WTC11 (cell line): ENCODE measurements at regions not wholly inside any gene's neighbourhood (a gene's known extent, or its start where the extent isn't known, plus 50 kb on each side); places are given as distances from the start of the nearest gene placed in this dataset.

Source experiments
- ATAC-seq: fragments of 200-7000 bp; cut with Tn5 transposase; 2 replicates; pipeline ENCODE4 v1.10.0; 2021; ENCODE audit warnings: mild to moderate bottlenecking, moderate library complexity
- CTCF ChIA-PET: fragments of 300-600 bp; sonication (Branson Sonifier 250); formaldehyde crosslinking; loops from one replicate; lab custom pipeline; 2021; ENCODE audit warnings: antibody characterized with exemption; lab: Charles Lee
- POLR2A ChIA-PET: fragments of 350-600 bp; sonication (Branson Sonifier 250); formaldehyde crosslinking; loops from one replicate; lab custom pipeline; 2021; ENCODE audit warnings: antibody characterized with exemption; lab: Charles Lee
- DNase-seq: peaks from one replicate; pipeline ENCODE4 v3.0.0; 2021; ENCODE audit warnings: low spot score
- H3K27ac Mint-ChIP-seq: 2 replicates; pipeline ENCODE4 v1.8.0; 2021; ENCODE audit warnings: mixed read lengths
- H3K27me3 Mint-ChIP-seq: 2 replicates; pipeline ENCODE4 v1.8.0; 2021; ENCODE audit warnings: low read depth, mild to moderate bottlenecking, moderate library complexity, mixed read lengths
- H3K36me3 Mint-ChIP-seq: 2 replicates; pipeline ENCODE4 v1.8.0; 2021; ENCODE audit warnings: mixed read lengths
- H3K4me1 Mint-ChIP-seq: 2 replicates; pipeline ENCODE4 v1.8.0; 2022; ENCODE audit warnings: mixed read lengths
- H3K4me3 Mint-ChIP-seq: 2 replicates; pipeline ENCODE4 v1.8.0; 2021; ENCODE audit warnings: mild to moderate bottlenecking, moderate library complexity, mixed read lengths
- H3K9me3 Mint-ChIP-seq: 2 replicates; pipeline ENCODE4 v1.8.0; 2021; ENCODE audit warnings: mixed read lengths
- ATF1 ChIP-seq: sonication (generic); formaldehyde crosslinking; IDR thresholded peaks from 2 replicates; pipeline ENCODE4 v1.8.1; 2023; ENCODE audit warnings: mild to moderate bottlenecking, moderate library complexity, missing genetic modification reagents
- CBFB ChIP-seq: sonication (generic); formaldehyde crosslinking; IDR thresholded peaks from 2 replicates; pipeline ENCODE4 v1.8.1; 2022; ENCODE audit warnings: mild to moderate bottlenecking, low read depth, missing genetic modification reagents
- E2F5 ChIP-seq: sonication (generic); formaldehyde crosslinking; IDR thresholded peaks from 2 replicates; pipeline ENCODE4 v1.8.1; 2022; ENCODE audit warnings: mild to moderate bottlenecking, moderate library complexity, missing genetic modification reagents
- FOXP1 ChIP-seq: sonication (generic); formaldehyde crosslinking; IDR thresholded peaks from 2 replicates; pipeline ENCODE4 v1.8.0; 2022; ENCODE audit warnings: missing genetic modification reagents, mild to moderate bottlenecking, moderate library complexity, borderline replicate concordance
- FOXP4 ChIP-seq: sonication (generic); formaldehyde crosslinking; IDR thresholded peaks from 2 replicates; pipeline ENCODE4 v1.8.0; 2022; ENCODE audit warnings: mild to moderate bottlenecking, missing genetic modification reagents
- GTF2I ChIP-seq: fragments of 250-450 bp; sonication (Bioruptor Pico); conservative IDR thresholded peaks from 2 replicates; pipeline ENCODE4 v1.4.0; 2021; ENCODE audit warnings: mild to moderate bottlenecking
- IRF2 ChIP-seq: sonication (generic); formaldehyde crosslinking; IDR thresholded peaks from 2 replicates; pipeline ENCODE4 v1.8.0; 2022; ENCODE audit warnings: low read depth, missing genetic modification reagents, borderline replicate concordance
- MYBL2 ChIP-seq: sonication (generic); formaldehyde crosslinking; IDR thresholded peaks from 2 replicates; pipeline ENCODE4 v1.8.1; 2023; ENCODE audit warnings: mild to moderate bottlenecking, moderate library complexity, missing genetic modification reagents
- NFATC4 ChIP-seq: fragments of 250-450 bp; sonication (Bioruptor Pico); IDR thresholded peaks from 2 replicates; pipeline ENCODE4 v1.9.0; 2021; ENCODE audit warnings: mild to moderate bottlenecking
- NR1H2 ChIP-seq: sonication (generic); formaldehyde crosslinking; IDR thresholded peaks from 2 replicates; pipeline ENCODE4 v1.9.0; 2021; ENCODE audit warnings: mild to moderate bottlenecking, moderate library complexity, missing genetic modification reagents
- RELA ChIP-seq: sonication (generic); formaldehyde crosslinking; IDR thresholded peaks from 2 replicates; pipeline ENCODE4 v1.8.1; 2022; ENCODE audit warnings: missing genetic modification reagents, mild to moderate bottlenecking, borderline replicate concordance
- STAT6 ChIP-seq: sonication (generic); formaldehyde crosslinking; conservative IDR thresholded peaks from 2 replicates; pipeline ENCODE4 v1.8.1; 2023; ENCODE audit warnings: mild to moderate bottlenecking, low read depth, missing genetic modification reagents, moderate library complexity
- TCF7 ChIP-seq: sonication (generic); formaldehyde crosslinking; IDR thresholded peaks from 2 replicates; pipeline ENCODE4 v1.8.0; 2022; ENCODE audit warnings: mild to moderate bottlenecking, low read depth, missing genetic modification reagents, moderate library complexity
- TEAD1 ChIP-seq: sonication (generic); formaldehyde crosslinking; IDR thresholded peaks from 2 replicates; pipeline ENCODE4 v1.8.0; 2022; ENCODE audit warnings: mild to moderate bottlenecking, missing genetic modification reagents
- USF1 ChIP-seq: sonication (generic); formaldehyde crosslinking; IDR thresholded peaks from 2 replicates; pipeline ENCODE4 v1.8.0; 2022; ENCODE audit warnings: mild to moderate bottlenecking, missing genetic modification reagents
- USF2 ChIP-seq: sonication (generic); formaldehyde crosslinking; IDR thresholded peaks from 2 replicates; pipeline ENCODE4 v1.8.1; 2023; ENCODE audit warnings: mild to moderate bottlenecking, missing genetic modification reagents, moderate library complexity
- ZBTB43 ChIP-seq: sonication (generic); formaldehyde crosslinking; IDR thresholded peaks from 2 replicates; pipeline ENCODE4 v1.8.1; 2023; ENCODE audit warnings: mild to moderate bottlenecking, missing genetic modification reagents
- ZMAT4 ChIP-seq: fragments of 250-450 bp; sonication (Bioruptor Pico); IDR thresholded peaks from 2 replicates; pipeline ENCODE4 v1.9.0; 2021; ENCODE audit warnings: mild to moderate bottlenecking
- ZNF219 ChIP-seq: sonication (generic); formaldehyde crosslinking; IDR thresholded peaks from 2 replicates; pipeline ENCODE4 v1.8.0; 2023; ENCODE audit warnings: missing genetic modification reagents, mild to moderate bottlenecking, borderline replicate concordance
- ZNF396 ChIP-seq: fragments of 250-450 bp; sonication (Bioruptor Pico); IDR thresholded peaks from 2 replicates; pipeline ENCODE4 v1.8.0; 2021; ENCODE audit warnings: mild to moderate bottlenecking, moderate library complexity, borderline replicate concordance

GRCh38 chr6:91538622-91539021, 951.8 kb upstream of the MAP3K7 start:
- no peaks in the 10 kb centered on the region for H3K27me3 Mint-ChIP-seq

More at GRCh38 chr6:91538622-91539021, 951.8 kb upstream of the MAP3K7 start:
- POLR2A ChIA-PET, result interaction anchor here (0.6 kb wide), 1 partner anchor 97 kb away, joined by 3 read pairs; no protein-coding TSS in a partner anchor
- no peak for TF ChIP-seq TEAD1
- no peak for TF ChIP-seq CBFB (CRISPR knock-in tag)
- TF ChIP-seq ZNF396, result no peak
- no peak for TF ChIP-seq RELA (CRISPR knock-in tag)
- no peak for TF ChIP-seq ZBTB43 (CRISPR knock-in tag)
- TF ChIP-seq NFATC4 (CRISPR knock-in tag), result no peak
- TF ChIP-seq IRF2 (CRISPR knock-in tag), result no peak
- TF ChIP-seq FOXP4, result no peak
- no peak for TF ChIP-seq E2F5 (CRISPR knock-in tag)
- TF ChIP-seq MYBL2 (CRISPR knock-in tag), result no peak
- TF ChIP-seq GTF2I, result no peak
- TF ChIP-seq ZMAT4 (CRISPR knock-in tag), result no peak
- no peak for TF ChIP-seq TCF7 (CRISPR knock-in tag)
- no peak for TF ChIP-seq USF2
- TF ChIP-seq STAT6 (CRISPR knock-in tag), result no peak
- TF ChIP-seq ATF1 (CRISPR knock-in tag), result no peak
- no peak for TF ChIP-seq USF1
- TF ChIP-seq FOXP1 (CRISPR knock-in tag), result no peak
- no peak for TF ChIP-seq ZNF219 (CRISPR knock-in tag)
- no peak for TF ChIP-seq NR1H2
- Mint-ChIP-seq H3K36me3 (peaks cover 7% of the 10 kb centered on the region; the same call in 1 of the 2 replicates), H3K4me3 (no peak overlapping the region), H3K27ac (no peak overlapping the region), H3K4me1 (no peaks in the 10 kb centered on the region), H3K9me3 (peaks cover 15% of the 10 kb centered on the region)
- DNase-seq, result no peak
- ATAC-seq, result no peak
- CTCF ChIA-PET, result no interaction called here
